ENCODE measurements at regions not wholly inside any gene's neighbourhood (a gene's known extent, or its start where the extent isn't known, plus 50 kb on each side); places are given as distances from the start of the nearest gene placed in this dataset.

DNA sequence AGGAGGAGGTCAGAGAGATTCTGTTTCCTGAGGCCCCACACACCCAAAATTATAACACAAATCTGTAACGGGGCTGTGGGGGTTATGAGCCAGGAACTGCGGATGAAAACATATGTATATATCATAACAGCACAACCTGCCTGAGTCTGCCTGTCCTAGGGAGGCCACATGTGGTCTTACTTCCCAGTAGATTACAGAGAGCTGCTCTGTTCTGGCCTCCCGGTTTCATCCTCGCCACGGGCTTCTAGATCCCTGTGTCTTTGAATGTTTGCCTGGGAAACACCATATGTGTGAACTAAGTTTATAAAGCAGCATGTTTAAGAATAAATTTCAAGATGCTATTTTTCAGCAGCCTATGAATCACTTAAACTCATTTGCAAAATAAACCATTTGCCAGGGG, 124.0 kb downstream of the TMEM200C start:
- no peak for DNase-seq
- in situ Hi-C loops (cut with MboI; ENCODE audit: low pct_ligation_motif_present in 1 of 4, low pct_unique_long_range_greater_than_20kb in 1 of 4, low sequenced_read_pairs in 3 of 4): loop anchor here in 1 of 4 donors (25.0 kb wide), 1 partner anchor 91 kb away; no protein-coding TSS in a partner anchor
- no peaks in the 10 kb centered on the region for H3K27me3 ChIP-seq
- 57 to 65% methylated on average over 4 to 5 of the region's 5 CpGs for WGBS, 2 donors (ENCODE audit: low coverage in 1 of 2)
- H3K9me3 ChIP-seq: no peaks in the 10 kb centered on the region
- no peak overlapping the region for H3K27ac ChIP-seq
- H3K4me1 ChIP-seq: no peaks in the 10 kb centered on the region
- intact Hi-C loops (cut with DNase I; ENCODE audit: low total_unique reads): no loop called here
- TF ChIP-seq EP300 (IDR thresholded peaks at IDR 0.05; ENCODE audit: low read depth): no peak
- TF ChIP-seq POLR2AphosphoS5 (IDR thresholded peaks at IDR 0.05): no peak
- TF ChIP-seq, protein P1, sequence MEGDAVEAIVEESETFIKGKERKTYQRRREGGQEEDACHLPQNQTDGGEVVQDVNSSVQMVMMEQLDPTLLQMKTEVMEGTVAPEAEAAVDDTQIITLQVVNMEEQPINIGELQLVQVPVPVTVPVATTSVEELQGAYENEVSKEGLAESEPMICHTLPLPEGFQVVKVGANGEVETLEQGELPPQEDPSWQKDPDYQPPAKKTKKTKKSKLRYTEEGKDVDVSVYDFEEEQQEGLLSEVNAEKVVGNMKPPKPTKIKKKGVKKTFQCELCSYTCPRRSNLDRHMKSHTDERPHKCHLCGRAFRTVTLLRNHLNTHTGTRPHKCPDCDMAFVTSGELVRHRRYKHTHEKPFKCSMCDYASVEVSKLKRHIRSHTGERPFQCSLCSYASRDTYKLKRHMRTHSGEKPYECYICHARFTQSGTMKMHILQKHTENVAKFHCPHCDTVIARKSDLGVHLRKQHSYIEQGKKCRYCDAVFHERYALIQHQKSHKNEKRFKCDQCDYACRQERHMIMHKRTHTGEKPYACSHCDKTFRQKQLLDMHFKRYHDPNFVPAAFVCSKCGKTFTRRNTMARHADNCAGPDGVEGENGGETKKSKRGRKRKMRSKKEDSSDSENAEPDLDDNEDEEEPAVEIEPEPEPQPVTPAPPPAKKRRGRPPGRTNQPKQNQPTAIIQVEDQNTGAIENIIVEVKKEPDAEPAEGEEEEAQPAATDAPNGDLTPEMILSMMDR (IDR thresholded peaks at IDR 0.05): no peak
- TF ChIP-seq POLR2A (IDR thresholded peaks at IDR 0.05): no peak
- H3K36me3 ChIP-seq: no peaks in the 10 kb centered on the region
- H3K4me3 ChIP-seq: no peak overlapping the region

DNA sequence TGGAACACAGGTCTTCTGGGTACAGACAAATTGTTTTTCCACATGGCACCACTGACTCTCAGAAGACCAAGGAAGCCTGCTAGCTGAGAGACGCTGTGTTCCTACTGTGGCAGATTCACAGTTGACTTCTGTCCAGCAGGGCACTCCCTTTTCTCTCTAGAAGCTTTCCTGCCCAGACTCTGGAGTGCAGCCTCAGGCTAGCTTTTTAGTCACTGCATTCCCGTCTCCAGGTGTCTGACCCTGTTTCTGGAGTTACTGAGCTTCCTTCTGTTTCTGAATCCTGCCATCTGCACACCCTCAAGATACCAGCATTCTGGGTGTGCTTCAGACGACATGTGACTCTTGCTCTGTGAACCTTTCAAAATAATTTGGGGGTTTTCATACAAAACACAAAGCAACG, 125.1 kb downstream of the TMEM200C start:
- no peaks in the 10 kb centered on the region for H3K36me3 ChIP-seq
- in situ Hi-C loops (cut with MboI; ENCODE audit: low pct_ligation_motif_present in 1 of 4, low pct_unique_long_range_greater_than_20kb in 1 of 4, low sequenced_read_pairs in 3 of 4): loop anchor here in 1 of 4 donors (25.0 kb wide), 1 partner anchor 92 kb away; no protein-coding TSS in a partner anchor
- TF ChIP-seq, protein P1 (IDR thresholded peaks at IDR 0.05): no peak
- no peak for TF ChIP-seq POLR2AphosphoS5 (IDR thresholded peaks at IDR 0.05)
- no peak for TF ChIP-seq EP300 (IDR thresholded peaks at IDR 0.05; ENCODE audit: low read depth)
- TF ChIP-seq POLR2A (IDR thresholded peaks at IDR 0.05): no peak
- intact Hi-C loops (cut with DNase I; ENCODE audit: low total_unique reads): no loop called here
- H3K27me3 ChIP-seq: no peaks in the 10 kb centered on the region
- DNase-seq: no peak
- H3K27ac ChIP-seq: no peak overlapping the region
- H3K4me1 ChIP-seq: no peaks in the 10 kb centered on the region
- H3K9me3 ChIP-seq: no peaks in the 10 kb centered on the region
- no peak overlapping the region for H3K4me3 ChIP-seq
- 21 to 48% methylated on average over 2 to 4 of the region's 4 CpGs for WGBS, 2 donors (ENCODE audit: low coverage in 1 of 2)

DNA sequence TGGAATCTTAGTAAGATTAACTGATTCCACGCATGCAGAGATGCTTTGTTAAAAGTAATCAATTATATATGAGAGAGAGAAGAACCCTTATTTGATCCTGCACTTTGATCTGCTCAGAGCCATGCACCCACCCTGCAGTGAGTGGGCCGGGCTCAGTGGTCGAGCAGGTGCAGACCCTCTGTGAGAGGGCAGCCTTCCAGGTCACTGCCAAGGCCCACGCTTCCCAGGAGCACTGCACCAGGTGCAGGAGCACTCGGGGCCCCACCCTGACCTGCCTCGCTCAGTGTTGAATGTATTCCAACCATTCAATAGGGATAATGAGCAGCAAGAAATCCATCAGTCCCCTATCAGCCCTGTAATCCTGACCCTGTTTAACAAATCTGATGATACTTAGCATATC, 126.9 kb downstream of the TMEM200C start:
- no peak for TF ChIP-seq POLR2A (IDR thresholded peaks at IDR 0.05)
- TF ChIP-seq EP300 (IDR thresholded peaks at IDR 0.05; ENCODE audit: low read depth): no peak
- TF ChIP-seq, protein P1 (IDR thresholded peaks at IDR 0.05): no peak
- no peak for TF ChIP-seq POLR2AphosphoS5 (IDR thresholded peaks at IDR 0.05)
- Histone ChIP-seq H3K27ac (no peak overlapping the region), H3K27me3 (no peaks in the 10 kb centered on the region), H3K4me3 (no peak overlapping the region), H3K4me1 (no peaks in the 10 kb centered on the region), H3K9me3 (no peaks in the 10 kb centered on the region), H3K36me3 (no peaks in the 10 kb centered on the region)
- in situ Hi-C loops (cut with MboI; ENCODE audit: low pct_ligation_motif_present in 1 of 4, low pct_unique_long_range_greater_than_20kb in 1 of 4, low sequenced_read_pairs in 3 of 4): loop anchor here in 1 of 4 donors (25.0 kb wide), 1 partner anchor 94 kb away; no protein-coding TSS in a partner anchor
- 73 to 78% methylated on average over 1 to 6 of the region's 6 CpGs for WGBS, 2 donors (ENCODE audit: low coverage in 1 of 2)
- no peak for DNase-seq
- intact Hi-C loops (cut with DNase I; ENCODE audit: low total_unique reads): no loop called here

DNA sequence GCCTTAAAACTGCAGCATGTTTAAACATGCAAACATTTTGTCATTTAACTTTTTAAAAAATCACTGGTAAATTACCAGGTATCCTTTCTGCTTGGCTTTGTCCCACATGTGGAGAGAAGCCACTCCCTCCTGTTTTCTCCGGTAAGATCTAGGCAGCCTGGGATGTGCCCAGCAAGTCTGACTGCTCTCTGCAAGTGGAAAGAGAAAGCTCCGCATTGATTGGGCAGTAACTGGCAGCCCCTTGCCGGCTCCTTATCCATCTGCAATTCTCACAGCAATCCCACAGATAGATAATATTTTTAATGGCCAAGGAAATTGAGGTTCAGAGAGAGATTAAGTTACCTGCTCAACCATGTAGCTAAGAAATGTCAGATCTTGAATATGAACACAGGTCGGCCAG, 136.1 kb downstream of the TMEM200C start:
- no peaks in the 10 kb centered on the region for H3K9me3 ChIP-seq
- intact Hi-C loops (cut with DNase I; ENCODE audit: low total_unique reads) (no loop called here), in situ Hi-C loops (cut with MboI; ENCODE audit: low pct_ligation_motif_present in 1 of 4, low pct_unique_long_range_greater_than_20kb in 1 of 4, low sequenced_read_pairs in 3 of 4) (loop anchor here in 1 of 4 donors (25.0 kb wide), 1 partner anchor 103 kb away; no protein-coding TSS in a partner anchor)
- no peak overlapping the region for H3K27ac ChIP-seq
- H3K36me3 ChIP-seq: no peaks in the 10 kb centered on the region
- DNase-seq: no peak
- TF ChIP-seq, protein P1 (IDR thresholded peaks at IDR 0.05): no peak
- TF ChIP-seq POLR2A (IDR thresholded peaks at IDR 0.05) (no peak), EP300 (IDR thresholded peaks at IDR 0.05; ENCODE audit: low read depth) (no peak), POLR2AphosphoS5 (IDR thresholded peaks at IDR 0.05) (no peak)
- no peaks in the 10 kb centered on the region for H3K4me1 ChIP-seq
- no peaks in the 10 kb centered on the region for H3K27me3 ChIP-seq
- no peak overlapping the region for H3K4me3 ChIP-seq
- WGBS, 2 donors (ENCODE audit: low coverage in 1 of 2): 18 to 20% methylated on average over 4 of the region's 4 CpGs

Measured in transverse colon (tissue), 4 donors.